ENCODE measurements at regions not wholly inside any gene's neighbourhood (a gene's known extent, or its start where the extent isn't known, plus 50 kb on each side); places are given as distances from the start of the nearest gene placed in this dataset.
"Not testable (repeated sequence)": the region's sequence is repeated elsewhere in the genome, so short reads cannot be mapped to it uniquely, and the experiment has no call there.

GRCh38 chr9:75197561-75197960 is 109.2 kb downstream of the OSTF1 start:
- H3K36me3 ChIP-seq, result no peaks in the 10 kb centered on the region
- no peaks in the 10 kb centered on the region for H3K27me3 ChIP-seq (ENCODE audit: insufficient read depth, low read depth, severe bottlenecking)
- H3K4me3 ChIP-seq (ENCODE audit: low read depth, low read length), result no peak overlapping the region
- H3K9me3 ChIP-seq (ENCODE audit: severe bottlenecking), result no peaks in the 10 kb centered on the region
- H3K27ac ChIP-seq, result no peak overlapping the region
- TF ChIP-seq, protein P1, sequence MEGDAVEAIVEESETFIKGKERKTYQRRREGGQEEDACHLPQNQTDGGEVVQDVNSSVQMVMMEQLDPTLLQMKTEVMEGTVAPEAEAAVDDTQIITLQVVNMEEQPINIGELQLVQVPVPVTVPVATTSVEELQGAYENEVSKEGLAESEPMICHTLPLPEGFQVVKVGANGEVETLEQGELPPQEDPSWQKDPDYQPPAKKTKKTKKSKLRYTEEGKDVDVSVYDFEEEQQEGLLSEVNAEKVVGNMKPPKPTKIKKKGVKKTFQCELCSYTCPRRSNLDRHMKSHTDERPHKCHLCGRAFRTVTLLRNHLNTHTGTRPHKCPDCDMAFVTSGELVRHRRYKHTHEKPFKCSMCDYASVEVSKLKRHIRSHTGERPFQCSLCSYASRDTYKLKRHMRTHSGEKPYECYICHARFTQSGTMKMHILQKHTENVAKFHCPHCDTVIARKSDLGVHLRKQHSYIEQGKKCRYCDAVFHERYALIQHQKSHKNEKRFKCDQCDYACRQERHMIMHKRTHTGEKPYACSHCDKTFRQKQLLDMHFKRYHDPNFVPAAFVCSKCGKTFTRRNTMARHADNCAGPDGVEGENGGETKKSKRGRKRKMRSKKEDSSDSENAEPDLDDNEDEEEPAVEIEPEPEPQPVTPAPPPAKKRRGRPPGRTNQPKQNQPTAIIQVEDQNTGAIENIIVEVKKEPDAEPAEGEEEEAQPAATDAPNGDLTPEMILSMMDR (IDR thresholded peaks at IDR 0.05; ENCODE audit: low read depth, low read length), result no peak
- no peak for DNase-seq

GRCh38 chr9:75198436-75198835 is 110.1 kb downstream of the OSTF1 start:
- TF ChIP-seq, protein P1 (IDR thresholded peaks at IDR 0.05; ENCODE audit: low read depth, low read length), result peak; percentile 46
- Histone ChIP-seq H3K36me3 (no peaks in the 10 kb centered on the region), H3K27ac (no peak overlapping the region), H3K27me3 (ENCODE audit: insufficient read depth, low read depth, severe bottlenecking) (no peaks in the 10 kb centered on the region), H3K4me3 (ENCODE audit: low read depth, low read length) (no peak overlapping the region), H3K9me3 (ENCODE audit: severe bottlenecking) (no peaks in the 10 kb centered on the region)
- DNase-seq, result no peak

DNA sequence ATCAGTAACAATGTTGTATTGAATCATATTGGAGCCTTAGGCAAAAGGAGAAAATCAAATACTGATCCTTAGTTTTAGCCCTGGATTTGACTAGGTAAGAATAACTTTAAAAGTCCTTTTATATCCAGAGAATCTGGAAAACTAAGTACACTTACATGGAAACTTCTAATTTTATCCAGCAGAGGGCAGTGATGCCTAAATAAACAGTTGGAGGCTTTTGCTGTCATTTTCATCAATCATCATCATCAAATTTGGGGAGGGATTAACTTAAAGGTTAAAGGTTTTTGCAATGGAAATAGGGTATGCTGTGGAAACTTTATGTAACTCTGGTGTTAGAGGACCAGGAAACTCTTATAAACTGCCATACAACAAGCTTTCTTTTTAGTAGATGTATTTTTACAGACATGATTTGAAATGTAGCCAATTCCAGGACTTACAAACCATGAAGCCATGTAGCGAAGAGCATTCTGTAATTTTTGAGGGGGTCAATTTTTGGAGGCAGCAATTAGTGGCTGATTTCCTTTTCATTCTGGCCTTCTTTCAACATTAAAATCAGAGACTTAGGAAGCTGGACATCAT is 112.7 kb downstream of the OSTF1 start:
- no peaks in the 10 kb centered on the region for H3K36me3 ChIP-seq
- H3K27me3 ChIP-seq (ENCODE audit: insufficient read depth, low read depth, severe bottlenecking), result no peaks in the 10 kb centered on the region
- H3K27ac ChIP-seq, result no peak overlapping the region
- no peaks in the 10 kb centered on the region for H3K9me3 ChIP-seq (ENCODE audit: severe bottlenecking)
- TF ChIP-seq, protein P1 (IDR thresholded peaks at IDR 0.05; ENCODE audit: low read depth, low read length), result no peak
- DNase-seq, result no peak
- no peak overlapping the region for H3K4me3 ChIP-seq (ENCODE audit: low read depth, low read length)

DNA sequence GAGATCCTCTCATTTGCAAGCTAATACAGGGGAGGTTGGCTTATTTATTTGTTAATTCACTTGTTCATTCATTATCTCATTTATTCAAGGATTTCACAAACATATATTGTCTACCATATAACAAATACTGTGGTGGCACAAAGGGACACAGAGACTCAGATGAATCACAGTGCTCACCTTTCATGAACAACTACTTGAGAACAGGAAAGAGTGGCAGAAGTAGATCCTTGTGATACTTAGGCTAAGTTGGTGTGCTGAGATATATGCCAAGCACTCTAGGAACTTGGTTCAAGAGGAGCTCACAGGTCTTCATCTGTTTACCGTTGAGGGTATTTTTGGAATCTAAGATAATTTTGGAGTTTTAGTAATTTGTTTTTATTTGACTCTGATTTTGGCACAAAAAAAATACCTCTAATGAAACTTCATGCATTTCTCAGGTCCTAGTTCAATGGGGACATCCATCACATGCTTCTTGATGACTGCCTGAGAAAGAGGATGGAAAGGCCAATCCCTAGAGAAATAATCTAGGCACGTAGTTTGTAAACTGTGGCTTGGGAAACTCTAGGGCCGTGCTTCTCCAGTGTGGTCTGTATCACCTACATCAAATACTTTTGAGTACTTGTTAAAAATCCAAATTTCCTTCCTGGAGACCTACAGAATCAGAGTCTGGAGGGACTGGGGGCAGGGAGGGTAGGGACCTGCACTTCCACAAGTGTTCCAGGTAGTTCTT is 113.3 kb downstream of the OSTF1 start:
- Histone ChIP-seq H3K27me3 (ENCODE audit: insufficient read depth, low read depth, severe bottlenecking) (no peaks in the 10 kb centered on the region), H3K36me3 (no peaks in the 10 kb centered on the region), H3K9me3 (ENCODE audit: severe bottlenecking) (no peaks in the 10 kb centered on the region), H3K4me3 (ENCODE audit: low read depth, low read length) (no peak overlapping the region), H3K27ac (no peak overlapping the region)
- TF ChIP-seq, protein P1 (IDR thresholded peaks at IDR 0.05; ENCODE audit: low read depth, low read length), result no peak
- DNase-seq, result no peak

DNA sequence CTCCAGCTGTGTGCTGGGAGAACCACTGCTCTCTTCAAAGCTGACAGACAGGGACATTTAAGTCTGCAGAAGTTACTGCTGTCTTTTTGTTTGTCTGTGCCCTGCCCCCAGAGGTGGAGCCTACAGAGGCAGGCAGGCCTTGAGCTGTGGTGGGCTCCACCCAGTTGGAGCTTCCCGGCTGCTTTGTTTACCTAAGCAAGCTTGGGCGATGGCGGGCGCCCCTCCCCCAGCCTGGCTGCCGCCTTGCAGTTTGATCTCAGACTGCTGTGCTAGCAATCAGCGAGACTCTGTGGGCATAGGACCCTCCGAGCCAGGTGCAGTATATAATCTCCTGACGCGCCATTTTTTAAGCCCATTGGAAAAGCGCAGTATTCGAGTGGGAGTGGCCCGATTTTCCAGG is 119.7 kb downstream of the OSTF1 start:
- H3K27me3 ChIP-seq (ENCODE audit: insufficient read depth, low read depth, severe bottlenecking); DNase-seq; H3K9me3 ChIP-seq (ENCODE audit: severe bottlenecking); H3K4me3 ChIP-seq (ENCODE audit: low read depth, low read length); H3K36me3 ChIP-seq; H3K27ac ChIP-seq: not testable (repeated sequence)

DNA sequence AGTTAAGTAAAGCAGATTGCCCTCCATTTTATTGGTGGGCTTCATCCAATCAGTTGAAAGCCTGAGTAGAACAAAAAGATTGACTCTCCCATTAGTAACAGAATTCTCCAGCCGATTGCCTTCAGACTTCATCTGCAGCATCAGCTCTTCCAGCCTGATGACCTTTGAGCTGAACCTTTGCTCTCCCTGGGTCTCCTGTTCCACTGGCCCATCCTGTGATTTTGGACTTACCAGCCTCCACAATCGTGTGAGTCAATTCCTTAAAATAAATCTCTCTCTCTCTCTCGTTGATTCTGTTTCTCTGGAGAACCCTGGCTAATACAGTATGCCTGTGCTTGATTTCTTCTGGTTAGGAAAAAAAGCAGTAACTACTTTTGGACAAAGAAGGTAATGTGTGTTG is 121.9 kb downstream of the OSTF1 start:
- H3K9me3 ChIP-seq (ENCODE audit: severe bottlenecking), result no peaks in the 10 kb centered on the region
- H3K27me3 ChIP-seq (ENCODE audit: insufficient read depth, low read depth, severe bottlenecking), result no peaks in the 10 kb centered on the region
- DNase-seq, result no peak
- no peak overlapping the region for H3K4me3 ChIP-seq (ENCODE audit: low read depth, low read length)
- H3K27ac ChIP-seq, result no peak overlapping the region
- TF ChIP-seq, protein P1 (IDR thresholded peaks at IDR 0.05; ENCODE audit: low read depth, low read length), result no peak
- H3K36me3 ChIP-seq, result no peaks in the 10 kb centered on the region
